Activated CD8-positive, alpha-beta T cell treated with anti-CD3 and anti-CD28 coated beads for 36 hours (primary cell): ENCODE measurements at regions not wholly inside any gene's neighbourhood (a gene's known extent, or its start where the extent isn't known, plus 50 kb on each side); places are given as distances from the start of the nearest gene placed in this dataset.

Experiments
- ATAC-seq: fragments of 200-7000 bp; cut with Tn5 transposase; one replicate; pipeline ENCODE4 v1.10.0; 2021; ENCODE audit warnings: mild to moderate bottlenecking, moderate library complexity
- CTCF ChIA-PET: fragments of 350-600 bp; sonication (Branson Sonifier 250); formaldehyde crosslinking; loops from one replicate; lab custom pipeline; 2021; ENCODE audit warnings: antibody characterized with exemption; lab: Charles Lee
- POLR2A ChIA-PET: fragments of 350-600 bp; sonication (Branson Sonifier 250); formaldehyde crosslinking; loops from one replicate; lab custom pipeline; 2021; ENCODE audit warnings: antibody characterized with exemption; lab: Charles Lee
- DNase-seq: peaks from one replicate; pipeline ENCODE4 v3.0.0-alpha.2; 2020
- H3K27ac Mint-ChIP-seq: one replicate; pipeline ENCODE4 v1.8.0; 2021; ENCODE audit warnings: mild to moderate bottlenecking, mixed read lengths
- H3K27me3 Mint-ChIP-seq: one replicate; pipeline ENCODE4 v1.8.0; 2021; ENCODE audit warnings: mixed read lengths
- H3K36me3 Mint-ChIP-seq: one replicate; pipeline ENCODE4 v1.8.0; 2021; ENCODE audit warnings: low read depth, mixed read lengths
- H3K4me1 Mint-ChIP-seq: one replicate; pipeline ENCODE4 v1.8.0; 2021; ENCODE audit warnings: low read depth, mixed read lengths
- H3K4me3 Mint-ChIP-seq: one replicate; pipeline ENCODE4 v1.8.0; 2021; ENCODE audit warnings: mild to moderate bottlenecking, moderate library complexity, mixed read lengths
- H3K9me3 Mint-ChIP-seq: one replicate; pipeline ENCODE4 v1.8.0; 2021; ENCODE audit warnings: mixed read lengths
- CTCF ChIP-seq: fragments of 200-600 bp; IDR thresholded peaks from one replicate; pipeline ENCODE4 v1.8.0; 2022; ENCODE audit warnings: antibody characterized with exemption, mild to moderate bottlenecking
- intact Hi-C: fragments of 100-400 bp; cut with micrococcal nuclease; formaldehyde crosslinking; loops from one replicate; pipeline ENCODE4 v1.10.0; 2022

- Mint-ChIP-seq H3K4me1 (no peaks in the 10 kb centered on the region), H3K27ac (no peak overlapping the region), H3K9me3 (peaks cover 8% of the 10 kb centered on the region), H3K36me3 (no peaks in the 10 kb centered on the region), H3K27me3 (peaks cover 4% of the 10 kb centered on the region), H3K4me3 (no peak overlapping the region)
- ATAC-seq, result no peak
- DNase-seq, result no peak
- TF ChIP-seq CTCF, result no peak
- intact Hi-C loops, result no loop called here
- CTCF ChIA-PET, result no interaction called here
- POLR2A ChIA-PET, result no interaction called here
Observed at GRCh38 chr2:118596620-118597019, 250.8 kb downstream of the EN1 start.

- H3K27me3 Mint-ChIP-seq, result peaks cover 4% of the 10 kb centered on the region
- TF ChIP-seq CTCF, result no peak
- H3K36me3 Mint-ChIP-seq, result no peaks in the 10 kb centered on the region
- H3K4me1 Mint-ChIP-seq, result no peaks in the 10 kb centered on the region
- intact Hi-C loops, result no loop called here
- ChIA-PET POLR2A (no interaction called here), CTCF (no interaction called here)
- no peak for ATAC-seq
- H3K9me3 Mint-ChIP-seq, result peaks cover 2% of the 10 kb centered on the region
- H3K27ac Mint-ChIP-seq, result no peak overlapping the region
- no peak overlapping the region for H3K4me3 Mint-ChIP-seq
- DNase-seq, result no peak
Observed at GRCh38 chr2:118593257-118593656, 254.2 kb downstream of the EN1 start.

GRCh38 chr2:118591223-118591622 lies 256.2 kb downstream of the EN1 start:
- ChIA-PET POLR2A (no interaction called here), CTCF (no interaction called here)
- no peak overlapping the region for H3K27ac Mint-ChIP-seq
- intact Hi-C loops, result no loop called here
- peaks cover 4% of the 10 kb centered on the region for H3K27me3 Mint-ChIP-seq
- no peak overlapping the region for H3K4me3 Mint-ChIP-seq
- no peaks in the 10 kb centered on the region for H3K4me1 Mint-ChIP-seq
- TF ChIP-seq CTCF, result no peak
- ATAC-seq (no peak), DNase-seq (no peak)
- no peaks in the 10 kb centered on the region for H3K9me3 Mint-ChIP-seq
- no peaks in the 10 kb centered on the region for H3K36me3 Mint-ChIP-seq

- no peak for TF ChIP-seq CTCF
- no peak overlapping the region for H3K27ac Mint-ChIP-seq
- H3K27me3 Mint-ChIP-seq, result peaks cover 3% of the 10 kb centered on the region
- CTCF ChIA-PET, result no interaction called here
- no peaks in the 10 kb centered on the region for H3K9me3 Mint-ChIP-seq
- no peaks in the 10 kb centered on the region for H3K4me1 Mint-ChIP-seq
- no peak overlapping the region for H3K4me3 Mint-ChIP-seq
- POLR2A ChIA-PET, result no interaction called here
- DNase-seq (no peak), ATAC-seq (no peak)
- H3K36me3 Mint-ChIP-seq, result no peaks in the 10 kb centered on the region
- intact Hi-C loops, result no loop called here
Observed at GRCh38 chr2:118589721-118590120, 257.7 kb downstream of the EN1 start.

GRCh38 chr2:118588850-118589249 lies 258.6 kb downstream of the EN1 start:
- ChIA-PET POLR2A (no interaction called here), CTCF (no interaction called here)
- H3K27ac Mint-ChIP-seq, result no peak overlapping the region
- no peak overlapping the region for H3K4me3 Mint-ChIP-seq
- peaks cover 3% of the 10 kb centered on the region for H3K27me3 Mint-ChIP-seq
- no peaks in the 10 kb centered on the region for H3K36me3 Mint-ChIP-seq
- DNase-seq, result no peak
- no peaks in the 10 kb centered on the region for H3K4me1 Mint-ChIP-seq
- no peaks in the 10 kb centered on the region for H3K9me3 Mint-ChIP-seq
- intact Hi-C loops, result no loop called here
- no peak for TF ChIP-seq CTCF
- ATAC-seq, result no peak
